SH-SY5Y (cell line): ENCODE measurements at regions not wholly inside any gene's neighbourhood (a gene's known extent, or its start where the extent isn't known, plus 50 kb on each side); places are given as distances from the start of the nearest gene placed in this dataset.

Experiments
- GATA2 ChIP-seq: IDR thresholded peaks from 2 replicates; pipeline ENCODE4 v1.6.1; 2011; ENCODE audit warnings: mild to moderate bottlenecking, low read depth, low read length
- GATA3 ChIP-seq: IDR thresholded peaks from 2 replicates; pipeline ENCODE4 v1.6.1; 2011; ENCODE audit warnings: low read depth, mild to moderate bottlenecking, low read length, moderate library complexity

- no peak for TF ChIP-seq GATA2
- no peak for TF ChIP-seq GATA3
Observed at GRCh38 chr3:102174832-102175374, 259.9 kb upstream of the ZPLD1 start.
